ENCODE measurements at regions not wholly inside any gene's neighbourhood (a gene's known extent, or its start where the extent isn't known, plus 50 kb on each side); places are given as distances from the start of the nearest gene placed in this dataset.

- no peak overlapping the region for H3K4me3 ChIP-seq (ENCODE audit: low read depth, low read length)
- no peak for TF ChIP-seq CTCF (IDR thresholded peaks at IDR 0.05; ENCODE audit: insufficient read depth, low read depth, low read length)
- DNase-seq (ENCODE audit: low read depth): no peak
Observed at GRCh38 chr3:54008744-54009143, 113.6 kb upstream of the CACNA2D3 start.

GRCh38 chr3:54008099-54008498 is 114.3 kb upstream of the CACNA2D3 start:
- no peak for TF ChIP-seq CTCF (IDR thresholded peaks at IDR 0.05; ENCODE audit: insufficient read depth, low read depth, low read length)
- H3K4me3 ChIP-seq (ENCODE audit: low read depth, low read length): no peak overlapping the region
- no peak for DNase-seq (ENCODE audit: low read depth)

DNA sequence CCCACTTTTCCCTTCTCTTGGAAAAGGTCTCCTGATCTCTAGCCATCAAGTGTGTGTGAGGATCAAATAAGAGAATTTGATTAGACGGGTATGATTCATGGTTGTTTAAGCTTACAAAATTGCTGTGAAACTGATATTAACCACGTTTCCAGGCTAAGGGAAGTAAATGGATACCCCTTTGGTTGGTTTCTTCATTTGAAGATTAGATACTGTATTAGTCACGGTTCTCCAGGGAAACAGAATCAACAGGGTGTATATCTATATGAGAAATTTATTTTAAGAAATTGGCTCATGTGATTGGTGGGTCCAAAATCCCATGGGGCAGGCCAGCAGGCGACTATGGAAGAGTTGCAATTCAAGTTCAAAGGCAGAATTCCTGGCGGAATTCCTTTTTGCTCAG is 112.7 kb upstream of the SELENOK start:
- no peak for DNase-seq (ENCODE audit: low read depth)
- TF ChIP-seq CTCF (IDR thresholded peaks at IDR 0.05; ENCODE audit: insufficient read depth, low read depth, low read length): no peak
- no peak overlapping the region for H3K4me3 ChIP-seq (ENCODE audit: low read depth, low read length)

- no peak for TF ChIP-seq CTCF (IDR thresholded peaks at IDR 0.05; ENCODE audit: insufficient read depth, low read depth, low read length)
- DNase-seq (ENCODE audit: low read depth): no peak
- no peak overlapping the region for H3K4me3 ChIP-seq (ENCODE audit: low read depth, low read length)
Observed at GRCh38 chr3:54003136-54003535, 111.5 kb upstream of the SELENOK start.

GRCh38 chr3:53999725-54000124 is 108.1 kb upstream of the SELENOK start:
- H3K4me3 ChIP-seq (ENCODE audit: low read depth, low read length): no peak overlapping the region
- DNase-seq (ENCODE audit: low read depth): no peak
- no peak for TF ChIP-seq CTCF (IDR thresholded peaks at IDR 0.05; ENCODE audit: insufficient read depth, low read depth, low read length)

- DNase-seq (ENCODE audit: low read depth): no peak
- H3K4me3 ChIP-seq (ENCODE audit: low read depth, low read length): no peak overlapping the region
- no peak for TF ChIP-seq CTCF (IDR thresholded peaks at IDR 0.05; ENCODE audit: insufficient read depth, low read depth, low read length)
Observed at GRCh38 chr3:53998980-53999379, 107.3 kb upstream of the SELENOK start.

DNA sequence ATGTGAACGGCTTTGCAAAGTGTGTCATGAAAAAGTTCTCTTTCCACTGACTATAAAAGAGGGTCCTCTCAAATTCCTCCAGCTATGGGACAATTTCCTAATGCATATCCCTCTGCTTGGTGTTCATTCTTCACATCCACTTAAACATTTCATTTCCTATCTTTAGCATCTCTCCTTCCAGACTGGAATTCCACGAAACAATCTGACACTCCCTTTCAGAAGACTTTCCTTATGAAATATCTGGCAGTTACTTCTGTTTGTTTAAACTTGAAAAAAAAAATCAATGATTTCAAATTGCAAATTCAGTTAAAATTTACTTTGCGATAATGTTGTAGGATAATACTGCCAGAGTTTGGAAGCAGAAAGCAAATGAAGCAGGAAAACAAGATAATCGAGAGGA is 105.8 kb upstream of the SELENOK start:
- DNase-seq (ENCODE audit: low read depth): no peak
- TF ChIP-seq CTCF (IDR thresholded peaks at IDR 0.05; ENCODE audit: insufficient read depth, low read depth, low read length): no peak
- H3K4me3 ChIP-seq (ENCODE audit: low read depth, low read length): no peak overlapping the region

Data from fibroblast of villous mesenchyme (primary cell).